Muscle of back (tissue), 3 donors: ENCODE measurements at regions not wholly inside any gene's neighbourhood (a gene's known extent, or its start where the extent isn't known, plus 50 kb on each side); places are given as distances from the start of the nearest gene placed in this dataset.
A peak's percentile ranks its signal among the peaks of the same experiment; 100 is the strongest.
"Not testable (repeated sequence)": the region's sequence is repeated elsewhere in the genome, so short reads cannot be mapped to it uniquely, and the experiment has no call there.

Experiments used
- DNase-seq, 3 donors: peaks; one replicate each; pipeline versions ENCODE4 v3.0.0 to v3.0.0-alpha.2; 2013

- no peak for DNase-seq
These were observed 56.1 kb downstream of the FEZF1 start for GRCh38 chr7:122248472-122248871.

- DNase-seq: not testable (repeated sequence)
These were observed 65.8 kb downstream of the FEZF1 start for GRCh38 chr7:122238729-122239128.

- not testable (repeated sequence) for DNase-seq
These were observed 66.3 kb downstream of the FEZF1 start for GRCh38 chr7:122238297-122238696.

- no peak for DNase-seq
These were observed 78.7 kb downstream of the FEZF1 start for GRCh38 chr7:122225874-122226273.

- DNase-seq: peak; percentile 6 to 31 (median 7)
These were observed 75.3 kb upstream of the AASS start for GRCh38 chr7:122219253-122219865.

GRCh38 chr7:122217125-122217524 lies 73.1 kb upstream of the AASS start:
- no peak for DNase-seq

- no peak for DNase-seq
These were observed 68.7 kb upstream of the AASS start for GRCh38 chr7:122212754-122213153.

GRCh38 chr7:122211362-122211761 lies 67.3 kb upstream of the AASS start:
- no peak for DNase-seq

GRCh38 chr7:122206985-122207384 lies 62.9 kb upstream of the AASS start:
- DNase-seq: no peak

- no peak for DNase-seq
These were observed 59.8 kb upstream of the AASS start for GRCh38 chr7:122203814-122204213.

- no peak for DNase-seq
These were observed 56.8 kb upstream of the AASS start for GRCh38 chr7:122200888-122201287.

- DNase-seq: no peak
These were observed 55.1 kb upstream of the AASS start for GRCh38 chr7:122199171-122199570.

GRCh38 chr7:122198581-122198980 lies 54.5 kb upstream of the AASS start:
- no peak for DNase-seq
